ENCODE measurements at regions not wholly inside any gene's neighbourhood (a gene's known extent, or its start where the extent isn't known, plus 50 kb on each side); places are given as distances from the start of the nearest gene placed in this dataset.

DNA sequence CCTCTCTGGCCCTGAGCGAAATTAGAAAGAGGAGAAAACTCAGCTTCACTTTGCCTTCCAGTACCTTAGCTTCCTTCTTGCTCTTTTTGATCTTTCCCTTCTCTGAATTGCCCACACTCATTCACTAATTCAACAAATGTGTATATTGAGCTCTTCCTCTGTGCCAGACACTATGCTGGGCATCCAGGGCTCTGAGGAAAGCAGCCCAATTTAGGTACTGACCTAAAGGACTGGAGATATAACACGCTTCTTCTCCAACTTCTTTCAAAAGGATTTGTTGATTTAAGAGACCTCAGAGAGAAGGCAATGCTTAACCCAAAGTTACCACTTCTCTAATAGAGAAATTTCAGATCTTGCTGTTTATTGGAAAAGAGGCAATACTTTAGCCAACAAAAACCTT, 103.6 kb downstream of the TMPRSS5 start:
- Histone ChIP-seq H3K27me3 (ENCODE audit: control insufficient read depth in 2 of 2, insufficient read depth in 2 of 2, low read length in 2 of 2) (no peaks in the 10 kb centered on the region), H4K20me1 (replicated peaks; ENCODE audit: control insufficient read depth, insufficient read depth, low read length) (no peaks in the 10 kb centered on the region), H3K4me1 (replicated peaks in 1 of 2; ENCODE audit: control insufficient read depth in 2 of 2, insufficient read depth in 2 of 2, low read length in 2 of 2) (no peaks in the 10 kb centered on the region), H3K79me2 (ENCODE audit: control insufficient read depth, insufficient read depth, low read length) (no peaks in the 10 kb centered on the region), H3K9me3 (replicated peaks; ENCODE audit: control insufficient read depth, insufficient read depth, low read depth, low read length) (0 out of 2 replicates have a peak, but pooled peaks cover 2% of the 10 kb centered on the region), H3K9me1 (ENCODE audit: control insufficient read depth, insufficient read depth, low read length) (no peaks in the 10 kb centered on the region), H3K9ac (ENCODE audit: insufficient read depth in 1 of 2, low read depth in 2 of 2, low read length in 2 of 2) (no peak overlapping the region), H3K36me3 (ENCODE audit: control insufficient read depth, insufficient read depth, low read length) (no peaks in the 10 kb centered on the region), H3K4me3 (no peak overlapping the region), H2AFZ (ENCODE audit: low read depth, low read length) (no peak overlapping the region), H3K4me2 (ENCODE audit: insufficient read depth, low read length) (no peak overlapping the region), H3K27ac (ENCODE audit: extremely low read depth, low read depth, low read length) (no peak overlapping the region)
- 5% methylated on average over 2 of the region's 2 CpGs for WGBS (ENCODE audit: insufficient coverage, low coverage, missing lambda C conversion rate)
- DNase-seq (ENCODE audit: extremely low read depth in 1 of 4, low spot score in 3 of 4): no peak
- no TSS peak for BruUV-seq (replicated peaks)
- in situ Hi-C loops (cut with MboI): no loop called here
- ChIA-PET POLR2A (interaction anchor here (2.2 to 3.5 kb wide), 2 partner anchors 11 to 12 kb away, joined by 10 to 11 read pairs; no protein-coding TSS in a partner anchor), CTCF (ENCODE audit: low intra/inter-chr PET ratio) (no interaction called here)
- FAIRE-seq: no peak
- ATAC-seq: no peak
- intact Hi-C loops (cut with micrococcal nuclease): no loop called here
- TF ChIP-seq ZNF76 (CRISPR knock-in tag; IDR thresholded peaks at IDR 0.05; ENCODE audit: borderline replicate concordance) (no peak), ZNF785 (CRISPR knock-in tag; IDR thresholded peaks at IDR 0.05) (no peak), SREBF1 (IDR thresholded peaks at IDR 0.05; ENCODE audit: borderline replicate concordance, low read depth, low read length) (no peak), TRIM28 (IDR thresholded peaks at IDR 0.05) (no peak), GTF2F1 (IDR thresholded peaks at IDR 0.05; ENCODE audit: low read depth, low read length) (no peak), ZBTB7A (IDR thresholded peaks at IDR 0.05; ENCODE audit: borderline replicate concordance, control insufficient read depth, low read depth, low read length) (no peak), RBM22 (IDR thresholded peaks at IDR 0.05; ENCODE audit: low read depth, low read length, poor library complexity, severe bottlenecking) (no peak), ZNF282 (CRISPR knock-in tag; IDR thresholded peaks at IDR 0.05) (no peak), ZKSCAN1 (IDR thresholded peaks at IDR 0.05; ENCODE audit: low read depth, low read length) (no peak), ZC3H4 (CRISPR knock-in tag; IDR thresholded peaks at IDR 0.05; ENCODE audit: borderline replicate concordance) (no peak), C11orf30 (IDR thresholded peaks at IDR 0.05; ENCODE audit: low read depth) (no peak)
- TF ChIP-seq, protein P1, sequence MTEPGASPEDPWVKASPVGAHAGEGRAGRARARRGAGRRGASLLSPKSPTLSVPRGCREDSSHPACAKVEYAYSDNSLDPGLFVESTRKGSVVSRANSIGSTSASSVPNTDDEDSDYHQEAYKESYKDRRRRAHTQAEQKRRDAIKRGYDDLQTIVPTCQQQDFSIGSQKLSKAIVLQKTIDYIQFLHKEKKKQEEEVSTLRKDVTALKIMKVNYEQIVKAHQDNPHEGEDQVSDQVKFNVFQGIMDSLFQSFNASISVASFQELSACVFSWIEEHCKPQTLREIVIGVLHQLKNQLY (CRISPR knock-in tag; conservative IDR thresholded peaks at IDR 0.05): no peak
- TF ChIP-seq, protein P2, sequence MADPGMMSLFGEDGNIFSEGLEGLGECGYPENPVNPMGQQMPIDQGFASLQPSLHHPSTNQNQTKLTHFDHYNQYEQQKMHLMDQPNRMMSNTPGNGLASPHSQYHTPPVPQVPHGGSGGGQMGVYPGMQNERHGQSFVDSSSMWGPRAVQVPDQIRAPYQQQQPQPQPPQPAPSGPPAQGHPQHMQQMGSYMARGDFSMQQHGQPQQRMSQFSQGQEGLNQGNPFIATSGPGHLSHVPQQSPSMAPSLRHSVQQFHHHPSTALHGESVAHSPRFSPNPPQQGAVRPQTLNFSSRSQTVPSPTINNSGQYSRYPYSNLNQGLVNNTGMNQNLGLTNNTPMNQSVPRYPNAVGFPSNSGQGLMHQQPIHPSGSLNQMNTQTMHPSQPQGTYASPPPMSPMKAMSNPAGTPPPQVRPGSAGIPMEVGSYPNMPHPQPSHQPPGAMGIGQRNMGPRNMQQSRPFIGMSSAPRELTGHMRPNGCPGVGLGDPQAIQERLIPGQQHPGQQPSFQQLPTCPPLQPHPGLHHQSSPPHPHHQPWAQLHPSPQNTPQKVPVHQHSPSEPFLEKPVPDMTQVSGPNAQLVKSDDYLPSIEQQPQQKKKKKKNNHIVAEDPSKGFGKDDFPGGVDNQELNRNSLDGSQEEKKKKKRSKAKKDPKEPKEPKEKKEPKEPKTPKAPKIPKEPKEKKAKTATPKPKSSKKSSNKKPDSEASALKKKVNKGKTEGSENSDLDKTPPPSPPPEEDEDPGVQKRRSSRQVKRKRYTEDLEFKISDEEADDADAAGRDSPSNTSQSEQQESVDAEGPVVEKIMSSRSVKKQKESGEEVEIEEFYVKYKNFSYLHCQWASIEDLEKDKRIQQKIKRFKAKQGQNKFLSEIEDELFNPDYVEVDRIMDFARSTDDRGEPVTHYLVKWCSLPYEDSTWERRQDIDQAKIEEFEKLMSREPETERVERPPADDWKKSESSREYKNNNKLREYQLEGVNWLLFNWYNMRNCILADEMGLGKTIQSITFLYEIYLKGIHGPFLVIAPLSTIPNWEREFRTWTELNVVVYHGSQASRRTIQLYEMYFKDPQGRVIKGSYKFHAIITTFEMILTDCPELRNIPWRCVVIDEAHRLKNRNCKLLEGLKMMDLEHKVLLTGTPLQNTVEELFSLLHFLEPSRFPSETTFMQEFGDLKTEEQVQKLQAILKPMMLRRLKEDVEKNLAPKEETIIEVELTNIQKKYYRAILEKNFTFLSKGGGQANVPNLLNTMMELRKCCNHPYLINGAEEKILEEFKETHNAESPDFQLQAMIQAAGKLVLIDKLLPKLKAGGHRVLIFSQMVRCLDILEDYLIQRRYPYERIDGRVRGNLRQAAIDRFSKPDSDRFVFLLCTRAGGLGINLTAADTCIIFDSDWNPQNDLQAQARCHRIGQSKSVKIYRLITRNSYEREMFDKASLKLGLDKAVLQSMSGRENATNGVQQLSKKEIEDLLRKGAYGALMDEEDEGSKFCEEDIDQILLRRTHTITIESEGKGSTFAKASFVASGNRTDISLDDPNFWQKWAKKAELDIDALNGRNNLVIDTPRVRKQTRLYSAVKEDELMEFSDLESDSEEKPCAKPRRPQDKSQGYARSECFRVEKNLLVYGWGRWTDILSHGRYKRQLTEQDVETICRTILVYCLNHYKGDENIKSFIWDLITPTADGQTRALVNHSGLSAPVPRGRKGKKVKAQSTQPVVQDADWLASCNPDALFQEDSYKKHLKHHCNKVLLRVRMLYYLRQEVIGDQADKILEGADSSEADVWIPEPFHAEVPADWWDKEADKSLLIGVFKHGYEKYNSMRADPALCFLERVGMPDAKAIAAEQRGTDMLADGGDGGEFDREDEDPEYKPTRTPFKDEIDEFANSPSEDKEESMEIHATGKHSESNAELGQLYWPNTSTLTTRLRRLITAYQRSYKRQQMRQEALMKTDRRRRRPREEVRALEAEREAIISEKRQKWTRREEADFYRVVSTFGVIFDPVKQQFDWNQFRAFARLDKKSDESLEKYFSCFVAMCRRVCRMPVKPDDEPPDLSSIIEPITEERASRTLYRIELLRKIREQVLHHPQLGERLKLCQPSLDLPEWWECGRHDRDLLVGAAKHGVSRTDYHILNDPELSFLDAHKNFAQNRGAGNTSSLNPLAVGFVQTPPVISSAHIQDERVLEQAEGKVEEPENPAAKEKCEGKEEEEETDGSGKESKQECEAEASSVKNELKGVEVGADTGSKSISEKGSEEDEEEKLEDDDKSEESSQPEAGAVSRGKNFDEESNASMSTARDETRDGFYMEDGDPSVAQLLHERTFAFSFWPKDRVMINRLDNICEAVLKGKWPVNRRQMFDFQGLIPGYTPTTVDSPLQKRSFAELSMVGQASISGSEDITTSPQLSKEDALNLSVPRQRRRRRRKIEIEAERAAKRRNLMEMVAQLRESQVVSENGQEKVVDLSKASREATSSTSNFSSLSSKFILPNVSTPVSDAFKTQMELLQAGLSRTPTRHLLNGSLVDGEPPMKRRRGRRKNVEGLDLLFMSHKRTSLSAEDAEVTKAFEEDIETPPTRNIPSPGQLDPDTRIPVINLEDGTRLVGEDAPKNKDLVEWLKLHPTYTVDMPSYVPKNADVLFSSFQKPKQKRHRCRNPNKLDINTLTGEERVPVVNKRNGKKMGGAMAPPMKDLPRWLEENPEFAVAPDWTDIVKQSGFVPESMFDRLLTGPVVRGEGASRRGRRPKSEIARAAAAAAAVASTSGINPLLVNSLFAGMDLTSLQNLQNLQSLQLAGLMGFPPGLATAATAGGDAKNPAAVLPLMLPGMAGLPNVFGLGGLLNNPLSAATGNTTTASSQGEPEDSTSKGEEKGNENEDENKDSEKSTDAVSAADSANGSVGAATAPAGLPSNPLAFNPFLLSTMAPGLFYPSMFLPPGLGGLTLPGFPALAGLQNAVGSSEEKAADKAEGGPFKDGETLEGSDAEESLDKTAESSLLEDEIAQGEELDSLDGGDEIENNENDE (IDR thresholded peaks at IDR 0.05; ENCODE audit: low read depth, low read length): no peak

All from K562 (cell line).